HG02798 (cell line): ENCODE measurements at regions not wholly inside any gene's neighbourhood (a gene's known extent, or its start where the extent isn't known, plus 50 kb on each side); places are given as distances from the start of the nearest gene placed in this dataset.

ENCODE experiments used
- ATAC-seq: cut with Tn5 transposase; IDR thresholded peaks from one replicate; pipeline ENCODE4 v1.9.1; 2021; ENCODE audit warnings: mild to moderate bottlenecking; ENCODE audit not compliant: unreplicated experiment, poor library complexity

GRCh38 chr11:131109790-131110189 is 193.5 kb upstream of the SNX19 start:
- no peak for ATAC-seq

GRCh38 chr11:131111775-131112174 is 195.5 kb upstream of the SNX19 start:
- ATAC-seq = no peak

GRCh38 chr11:131118247-131118646 is 202.0 kb upstream of the SNX19 start:
- ATAC-seq = no peak

GRCh38 chr11:131121426-131122333 is 205.4 kb upstream of the SNX19 start:
- no peak for ATAC-seq

- ATAC-seq = no peak
Measured at GRCh38 chr11:131122448-131122847, 206.2 kb upstream of the SNX19 start.

- no peak for ATAC-seq
Measured at GRCh38 chr11:131129474-131129873, 213.2 kb upstream of the SNX19 start.

GRCh38 chr11:131135611-131136010 is 219.3 kb upstream of the SNX19 start:
- no peak for ATAC-seq

- no peak for ATAC-seq
Measured at GRCh38 chr11:131136486-131136885, 220.2 kb upstream of the SNX19 start.

GRCh38 chr11:131137046-131137445 is 220.8 kb upstream of the SNX19 start:
- no peak for ATAC-seq

- ATAC-seq = no peak
Measured at GRCh38 chr11:131138731-131139130, 222.5 kb upstream of the SNX19 start.

GRCh38 chr11:131145791-131146190 is 224.6 kb upstream of the NTM start:
- ATAC-seq = no peak

GRCh38 chr11:131146827-131147490 is 223.5 kb upstream of the NTM start:
- no peak for ATAC-seq

GRCh38 chr11:131154351-131154750 is 216.1 kb upstream of the NTM start:
- no peak for ATAC-seq

- no peak for ATAC-seq
Measured at GRCh38 chr11:131157678-131158077, 212.7 kb upstream of the NTM start.

- ATAC-seq = no peak
Measured at GRCh38 chr11:131160846-131161245, 209.6 kb upstream of the NTM start.

GRCh38 chr11:131163613-131164012 is 206.8 kb upstream of the NTM start:
- no peak for ATAC-seq

GRCh38 chr11:131165036-131165435 is 205.4 kb upstream of the NTM start:
- ATAC-seq = no peak

- ATAC-seq = no peak
Measured at GRCh38 chr11:131168839-131169713, 201.3 kb upstream of the NTM start.

GRCh38 chr11:131172011-131172410 is 198.4 kb upstream of the NTM start:
- ATAC-seq = no peak

GRCh38 chr11:131178020-131178419 is 192.4 kb upstream of the NTM start:
- no peak for ATAC-seq

- no peak for ATAC-seq
Measured at GRCh38 chr11:131178596-131178995, 191.8 kb upstream of the NTM start.
